GM12878 (cell line): ENCODE measurements at regions not wholly inside any gene's neighbourhood (a gene's known extent, or its start where the extent isn't known, plus 50 kb on each side); places are given as distances from the start of the nearest gene placed in this dataset.

Experiments used
- ATAC-seq: fragments of 200-7000 bp; cut with Tn5 transposase; 3 replicates; pipeline ENCODE4 v1.9.1; 2020; ENCODE audit warnings: mild to moderate bottlenecking, moderate library complexity
- BruUV-seq: library from RNA; stranded (reverse); fragments of 400-500 nt; replicated peaks from 2 replicates; lab custom pipeline; 2021; lab: Mats Ljungman, UMichigan
- CTCF ChIA-PET: fragments of 300-600 bp; sonication (Branson Sonifier 250); formaldehyde crosslinking; extraction: SDS; loops from one replicate; lab custom pipeline; 2021; ENCODE audit warnings: inconsistent platforms; lab: Yijun Ruan, JAX
- POLR2A ChIA-PET: fragments of 350-600 bp; formaldehyde crosslinking; extraction: SDS; loops from one replicate; lab custom pipeline; 2021; ENCODE audit warnings: inconsistent platforms; lab: Charles Lee
- RAD21 ChIA-PET: fragments of 300-600 bp; sonication (Branson Sonifier 250); formaldehyde crosslinking; loops from one replicate; lab custom pipeline; 2023; ENCODE audit warnings: antibody characterized with exemption; ENCODE audit not compliant: unreplicated experiment; lab: Charles Lee
- SMC1A ChIA-PET: fragments of 300-600 bp; sonication (Branson Sonifier 250); formaldehyde crosslinking; loops from one replicate; lab custom pipeline; 2023; ENCODE audit not compliant: unreplicated experiment, uncharacterized antibody; lab: Charles Lee
- DNase-seq: peaks from one replicate; pipeline ENCODE4 v3.0.0-alpha.2; 2011; ENCODE audit warnings: low read depth, low spot score
- FAIRE-seq: peaks from 3 replicates; lab custom pipeline; 2011; peaks lifted over from hg19 to GRCh38; lab: Jason Lieb, UNC
- H2AFZ ChIP-seq: 2 replicates; pipeline ENCODE4 v1.6.0; 2011; ENCODE audit warnings: low read depth, low read length, control low read depth; ENCODE audit not compliant: control insufficient read depth
- H3K27ac ChIP-seq: 2 replicates; pipeline ENCODE4 v1.5.1; 2011; ENCODE audit warnings: control low read depth; ENCODE audit not compliant: control insufficient read depth, insufficient read depth
- H3K27me3 ChIP-seq, 2 experiments: replicated peaks in 1 of 2; 2 replicates each; pipeline versions ENCODE4 v1.6.0 to v1.6.1; 2011; ENCODE audit warnings: low read length in 1 of 2; ENCODE audit not compliant: control insufficient read depth in 2 of 2, insufficient read depth in 2 of 2
- H3K36me3 ChIP-seq, 2 experiments: 2 replicates each; pipeline ENCODE4 v1.5.1; 2011; ENCODE audit warnings: low read length in 1 of 2; ENCODE audit not compliant: control insufficient read depth in 2 of 2, insufficient read depth in 2 of 2
- H3K4me1 ChIP-seq: 2 replicates; pipeline ENCODE4 v1.6.1; 2011; ENCODE audit warnings: mild to moderate bottlenecking, low read length, moderate library complexity, mixed read lengths; ENCODE audit not compliant: control insufficient read depth, insufficient read depth
- H3K4me2 ChIP-seq: 2 replicates; pipeline ENCODE4 v1.6.0; 2011; ENCODE audit warnings: control low read depth; ENCODE audit not compliant: control insufficient read depth, insufficient read depth
- H3K4me3 ChIP-seq: fragments of 200-600 bp; sonication (generic); 2 replicates; pipeline ENCODE4 v1.5.1; 2016
- H3K79me2 ChIP-seq: 2 replicates; pipeline ENCODE4 v1.6.0; 2011; ENCODE audit warnings: low read length; ENCODE audit not compliant: control insufficient read depth, insufficient read depth
- H3K9ac ChIP-seq: 2 replicates; pipeline ENCODE4 v1.8.0; 2011; ENCODE audit warnings: low read length, control low read depth, mixed read lengths; ENCODE audit not compliant: control insufficient read depth, insufficient read depth
- H3K9me3 ChIP-seq: replicated peaks from 3 replicates; pipeline ENCODE4 v1.5.1; 2011; ENCODE audit warnings: mild to moderate bottlenecking, low read length; ENCODE audit not compliant: control insufficient read depth, insufficient read depth
- H4K20me1 ChIP-seq: 2 replicates; pipeline ENCODE4 v1.6.0; 2011; ENCODE audit not compliant: control insufficient read depth, insufficient read depth
- CHD2 ChIP-seq: IDR thresholded peaks from 2 replicates; pipeline ENCODE4 v1.6.1; 2011; ENCODE audit warnings: low read depth, low read length, improper control_type of control experiment, borderline replicate concordance
- ETV6 ChIP-seq, 2 experiments: fragments of 450-650 bp in 1 of 2; IDR thresholded peaks in 1 of 2; conservative IDR thresholded peaks in 1 of 2; 2 replicates each; pipeline ENCODE4 v1.6.1; 2014; ENCODE audit warnings: antibody characterized with exemption in 1 of 2, borderline replicate concordance in 1 of 2, low read depth in 1 of 2, mild to moderate bottlenecking in 1 of 2, moderate library complexity in 1 of 2
- HDAC6 ChIP-seq: fragments of 200-600 bp; sonication (generic); IDR thresholded peaks from one replicate; pipeline ENCODE4 v1.8.0; 2017; ENCODE audit warnings: antibody characterized with exemption; ENCODE audit not compliant: unreplicated experiment
- NFYA ChIP-seq: IDR thresholded peaks from 2 replicates; pipeline ENCODE4 v1.6.1; 2011; ENCODE audit warnings: low read depth, mild to moderate bottlenecking, low read length, improper control_type of control experiment, borderline replicate concordance
- PKNOX1 ChIP-seq: fragments of 450-650 bp; IDR thresholded peaks from 2 replicates; pipeline ENCODE4 v1.6.1; 2016; ENCODE audit warnings: mild to moderate bottlenecking
- POLR2AphosphoS5 ChIP-seq: IDR thresholded peaks from 2 replicates; pipeline ENCODE4 v1.6.1; 2011; ENCODE audit warnings: mild to moderate bottlenecking, low read length, inconsistent platforms
- TARDBP ChIP-seq: IDR thresholded peaks from 2 replicates; pipeline ENCODE4 v1.6.1; 2016; ENCODE audit warnings: borderline replicate concordance
- YBX1 ChIP-seq: fragments of 450-650 bp; IDR thresholded peaks from 2 replicates; pipeline ENCODE4 v1.6.1; 2016; ENCODE audit warnings: antibody characterized with exemption
- ZNF384 ChIP-seq: IDR thresholded peaks from 2 replicates; pipeline ENCODE4 v1.6.1; 2012; ENCODE audit warnings: low read depth, mild to moderate bottlenecking, low read length, improper control_type of control experiment, borderline replicate concordance
- WGBS: methylation state at CpG from one replicate; pipeline ENCODE4 v1.1.6; 2016; ENCODE audit warnings: low lambda C conversion rate; ENCODE audit not compliant: insufficient replicate concordance, insufficient coverage; ENCODE audit errors: missing lambda C conversion rate; 5-methylcytosine and 5-hydroxymethylcytosine counted together
- in situ Hi-C: fragments of 300-500 bp; cut with MboI; formaldehyde crosslinking; loops from 9 replicates; pipeline ENCODE4 v1.14.3; 2018; ENCODE audit warnings: mixed read lengths
- intact Hi-C: fragments of 100-400 bp; cut with micrococcal nuclease; formaldehyde crosslinking; loops from one replicate; pipeline ENCODE4 v1.14.2; 2022; ENCODE audit not compliant: unreplicated experiment
- TF ChIP-seq, protein P1 (sequence below): IDR thresholded peaks from 2 replicates; pipeline ENCODE4 v1.6.1; 2011; ENCODE audit warnings: low read depth, low read length, improper control_type of control experiment, borderline replicate concordance

- no peaks in the 10 kb centered on the region for H3K36me3 ChIP-seq
- no peak overlapping the region for H3K4me2 ChIP-seq
- DNase-seq (no peak), ATAC-seq (no peak), FAIRE-seq (no peak)
- no TSS peak for BruUV-seq
- no peaks in the 10 kb centered on the region for H3K9me3 ChIP-seq
- no peak overlapping the region for H3K9ac ChIP-seq
- intact Hi-C loops, result no loop called here
- H3K27me3 ChIP-seq, result no peaks in the 10 kb centered on the region
- H3K4me3 ChIP-seq, result no peak overlapping the region
- ChIA-PET RAD21 (no interaction called here), POLR2A (no interaction called here), SMC1A (no interaction called here), CTCF (no interaction called here)
- no peak overlapping the region for H2AFZ ChIP-seq
- in situ Hi-C loops, result no loop called here
- no peaks in the 10 kb centered on the region for H3K79me2 ChIP-seq
- no peaks in the 10 kb centered on the region for H3K4me1 ChIP-seq
- TF ChIP-seq PKNOX1 (no peak), YBX1 (no peak), TARDBP (no peak), ZNF384 (no peak), ETV6 (conservative IDR thresholded peaks at IDR 0.05 in 1 of 2, IDR thresholded peaks at IDR 0.05 in 1 of 2; ENCODE audit: borderline replicate concordance in 1 of 2, low read depth in 1 of 2) (no peak), CHD2 (no peak), POLR2AphosphoS5 (no peak), HDAC6 (no peak), NFYA (no peak)
- TF ChIP-seq, protein P1, sequence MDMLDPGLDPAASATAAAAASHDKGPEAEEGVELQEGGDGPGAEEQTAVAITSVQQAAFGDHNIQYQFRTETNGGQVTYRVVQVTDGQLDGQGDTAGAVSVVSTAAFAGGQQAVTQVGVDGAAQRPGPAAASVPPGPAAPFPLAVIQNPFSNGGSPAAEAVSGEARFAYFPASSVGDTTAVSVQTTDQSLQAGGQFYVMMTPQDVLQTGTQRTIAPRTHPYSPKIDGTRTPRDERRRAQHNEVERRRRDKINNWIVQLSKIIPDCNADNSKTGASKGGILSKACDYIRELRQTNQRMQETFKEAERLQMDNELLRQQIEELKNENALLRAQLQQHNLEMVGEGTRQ, result no peak
- 0% methylated on average over 1 of the region's 1 CpG for WGBS
- H3K27ac ChIP-seq, result no peak overlapping the region
- no peaks in the 10 kb centered on the region for H4K20me1 ChIP-seq
Measured at GRCh38 chr4:24010994-24011393, 121.1 kb upstream of the PPARGC1A start.
